PC-9 (cell line): ENCODE measurements at regions not wholly inside any gene's neighbourhood (a gene's known extent, or its start where the extent isn't known, plus 50 kb on each side); places are given as distances from the start of the nearest gene placed in this dataset.

Experiments used
- CTCF ChIP-seq: fragments of 200-600 bp; sonication (generic); conservative IDR thresholded peaks from 2 replicates; pipeline ENCODE4 v1.6.1; 2017; ENCODE audit warnings: mixed run types, antibody characterized with exemption, mild to moderate bottlenecking, moderate library complexity
- EZH2 ChIP-seq: fragments of 200-600 bp; sonication (generic); IDR thresholded peaks from 2 replicates; pipeline ENCODE4 v1.8.0; 2017; ENCODE audit warnings: antibody characterized with exemption, low read depth

DNA sequence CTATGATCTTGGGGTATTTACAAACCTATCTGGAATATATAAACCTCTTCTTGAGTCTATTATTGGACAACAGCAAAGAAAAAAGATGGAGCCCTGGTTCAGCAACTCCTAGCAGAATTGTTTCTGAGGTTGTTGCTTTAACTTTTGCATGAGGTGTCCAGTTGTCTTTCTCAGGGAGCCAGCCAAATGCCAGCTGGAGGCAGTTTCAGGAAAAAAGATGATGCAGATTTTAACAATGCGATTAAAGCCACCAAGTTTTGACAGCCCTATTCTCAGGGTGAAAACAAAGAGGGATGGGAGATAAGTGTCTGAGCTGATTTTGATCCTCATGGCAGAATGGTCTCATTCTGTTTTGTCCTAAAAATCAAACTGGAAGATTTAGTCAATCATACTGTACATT is 181.6 kb upstream of the RASGRP1 start:
- TF ChIP-seq CTCF: no peak
- no peak for TF ChIP-seq EZH2
